Trophoblast cell (in vitro differentiated cells and primary cell): ENCODE measurements at regions not wholly inside any gene's neighbourhood (a gene's known extent, or its start where the extent isn't known, plus 50 kb on each side); places are given as distances from the start of the nearest gene placed in this dataset.

Experiments used
- DNase-seq, 2 donors: peaks; one replicate each; pipeline ENCODE4 v3.0.0-alpha.2; 2016
- H2AFZ ChIP-seq: 2 replicates; pipeline ENCODE4 v1.6.1; 2013; ENCODE audit warnings: low read length, moderate library complexity, mild to moderate bottlenecking; ENCODE audit not compliant: insufficient read depth, poor library complexity
- H2AK5ac ChIP-seq: 2 replicates; pipeline ENCODE4 v1.6.1; 2013; ENCODE audit warnings: mild to moderate bottlenecking, low read length
- H2BK120ac ChIP-seq: 2 replicates; pipeline ENCODE4 v1.6.1; 2013; ENCODE audit warnings: low read length, mild to moderate bottlenecking, moderate library complexity; ENCODE audit not compliant: insufficient read depth, poor library complexity
- H2BK12ac ChIP-seq: 2 replicates; pipeline ENCODE4 v1.6.1; 2013; ENCODE audit warnings: mild to moderate bottlenecking, low read length, moderate library complexity
- H2BK5ac ChIP-seq: 2 replicates; pipeline ENCODE4 v1.6.1; 2013; ENCODE audit warnings: low read length, low read depth, moderate library complexity, mild to moderate bottlenecking; ENCODE audit not compliant: poor library complexity
- H3K14ac ChIP-seq: 2 replicates; pipeline ENCODE4 v1.6.1; 2013; ENCODE audit warnings: mild to moderate bottlenecking, low read length
- H3K18ac ChIP-seq: 2 replicates; pipeline ENCODE4 v1.6.1; 2013; ENCODE audit warnings: mild to moderate bottlenecking, low read length
- H3K23ac ChIP-seq: 2 replicates; pipeline ENCODE4 v1.6.1; 2013; ENCODE audit warnings: low read length
- H3K27ac ChIP-seq: 2 replicates; pipeline ENCODE4 v1.5.1; 2013; ENCODE audit warnings: low read depth, mild to moderate bottlenecking, inconsistent platforms, low read length, moderate library complexity
- H3K27me3 ChIP-seq: 2 replicates; pipeline ENCODE4 v1.6.1; 2013; ENCODE audit warnings: inconsistent platforms, mild to moderate bottlenecking, low read length, moderate library complexity; ENCODE audit not compliant: insufficient read depth
- H3K36me3 ChIP-seq, 2 experiments: 1 replicate in 1 of 2; 2 replicates in 1 of 2; pipeline ENCODE4 v1.6.1; 2013; ENCODE audit warnings: low read length in 2 of 2, mild to moderate bottlenecking in 2 of 2, moderate library complexity in 1 of 2; ENCODE audit not compliant: insufficient read depth in 2 of 2, control insufficient read depth in 1 of 2
- H3K4ac ChIP-seq: 2 replicates; pipeline ENCODE4 v1.6.1; 2013; ENCODE audit warnings: low read depth, mild to moderate bottlenecking, low read length, moderate library complexity
- H3K4me1 ChIP-seq, 2 experiments: 1 replicate in 1 of 2; 2 replicates in 1 of 2; pipeline ENCODE4 v1.6.1; 2013; ENCODE audit warnings: low read length in 2 of 2, mild to moderate bottlenecking in 2 of 2, moderate library complexity in 1 of 2; ENCODE audit not compliant: insufficient read depth in 2 of 2, control insufficient read depth in 1 of 2
- H3K4me2 ChIP-seq: 2 replicates; pipeline ENCODE4 v1.6.1; 2013; ENCODE audit warnings: inconsistent platforms, mild to moderate bottlenecking, low read length, moderate library complexity
- H3K4me3 ChIP-seq: 2 replicates; pipeline ENCODE4 v1.5.1; 2013; ENCODE audit warnings: mild to moderate bottlenecking, low read depth, low read length, inconsistent platforms
- H3K79me1 ChIP-seq: one replicate; pipeline ENCODE4 v1.6.1; 2013; ENCODE audit warnings: low read length
- H3K79me2 ChIP-seq: 2 replicates; pipeline ENCODE4 v1.6.1; 2013; ENCODE audit warnings: low read length, mild to moderate bottlenecking; ENCODE audit not compliant: control insufficient read depth, insufficient read depth, poor library complexity
- H3K9ac ChIP-seq: 2 replicates; pipeline ENCODE4 v1.6.1; 2013; ENCODE audit warnings: mild to moderate bottlenecking, low read length
- H3K9me3 ChIP-seq: 2 replicates; pipeline ENCODE4 v1.6.1; 2013; ENCODE audit warnings: low read depth, mild to moderate bottlenecking, control low read depth, inconsistent platforms, low read length; ENCODE audit not compliant: insufficient read depth
- H4K12ac ChIP-seq: 2 replicates; pipeline ENCODE4 v1.6.1; 2013; ENCODE audit warnings: low read depth, mild to moderate bottlenecking, low read length, moderate library complexity
- H4K8ac ChIP-seq: 2 replicates; pipeline ENCODE4 v1.6.1; 2013; ENCODE audit warnings: low read depth, mild to moderate bottlenecking, low read length, moderate library complexity
- H4K91ac ChIP-seq: one replicate; pipeline ENCODE4 v1.6.1; 2013; ENCODE audit warnings: low read depth, mild to moderate bottlenecking, low read length, moderate library complexity
- WGBS: extraction: QIAGEN DNeasy Blood & Tissue Kit; methylation state at CpG from one replicate; pipeline ENCODE4 v1.1.7; 2013; ENCODE audit warnings: missing lambda C conversion rate; ENCODE audit not compliant: insufficient read length, insufficient coverage; ENCODE audit errors: extremely low coverage; 5-methylcytosine and 5-hydroxymethylcytosine counted together

- no peaks in the 10 kb centered on the region for H3K9me3 ChIP-seq
- no peak overlapping the region for H3K18ac ChIP-seq
- no peak overlapping the region for H2BK5ac ChIP-seq
- no peak overlapping the region for H4K12ac ChIP-seq
- H3K4ac ChIP-seq, result no peak overlapping the region
- H4K8ac ChIP-seq, result no peak overlapping the region
- H2AK5ac ChIP-seq, result no peak overlapping the region
- H3K23ac ChIP-seq, result no peak overlapping the region
- H3K4me3 ChIP-seq, result no peak overlapping the region
- no peak overlapping the region for H3K14ac ChIP-seq
- no peak overlapping the region for H3K9ac ChIP-seq
- no peak overlapping the region for H2AFZ ChIP-seq
- H3K79me1 ChIP-seq, result no peaks in the 10 kb centered on the region
- H2BK12ac ChIP-seq, result no peak overlapping the region
- DNase-seq, result no peak
- H2BK120ac ChIP-seq, result no peak overlapping the region
- no peaks in the 10 kb centered on the region for H3K79me2 ChIP-seq
- peaks cover 6% of the 10 kb centered on the region in 2 experiments for H3K4me1 ChIP-seq
- no peaks in the 10 kb centered on the region for H3K36me3 ChIP-seq
- H3K27ac ChIP-seq, result no peak overlapping the region
- WGBS, result no CpG with 5 or more reads among the region's 10 CpGs
- no peak overlapping the region for H4K91ac ChIP-seq
- no peaks in the 10 kb centered on the region for H3K27me3 ChIP-seq
- no peak overlapping the region for H3K4me2 ChIP-seq
These were observed 785.1 kb downstream of the MAFB start for GRCh38 chr20:39903806-39904465.

GRCh38 chr20:39899881-39900280 is 789.2 kb downstream of the MAFB start:
- Histone ChIP-seq H3K79me2 (no peaks in the 10 kb centered on the region), H2BK12ac (no peak overlapping the region), H4K8ac (no peak overlapping the region), H3K27ac (no peak overlapping the region), H3K23ac (no peak overlapping the region), H3K9me3 (no peaks in the 10 kb centered on the region), H2AK5ac (no peak overlapping the region), H3K18ac (no peak overlapping the region), H3K4me1 (peaks cover 2 to 5% of the 10 kb centered on the region in 2 experiments), H4K12ac (no peak overlapping the region), H3K4ac (no peak overlapping the region), H2BK5ac (no peak overlapping the region), H2AFZ (no peak overlapping the region), H3K27me3 (no peaks in the 10 kb centered on the region), H3K4me3 (no peak overlapping the region), H3K9ac (no peak overlapping the region), H3K79me1 (no peaks in the 10 kb centered on the region), H2BK120ac (no peak overlapping the region), H3K14ac (no peak overlapping the region), H3K4me2 (no peak overlapping the region), H3K36me3 (no peaks in the 10 kb centered on the region), H4K91ac (no peak overlapping the region)
- WGBS, result no CpG with 5 or more reads among the region's 1 CpG
- no peak for DNase-seq

GRCh38 chr20:39898467-39898852 is 790.6 kb downstream of the MAFB start:
- H3K4me1 ChIP-seq, result no peaks in the 10 kb centered on the region
- H4K91ac ChIP-seq, result no peak overlapping the region
- H3K4me2 ChIP-seq, result no peak overlapping the region
- H3K14ac ChIP-seq, result no peak overlapping the region
- no peaks in the 10 kb centered on the region for H3K36me3 ChIP-seq
- no peak overlapping the region for H2BK120ac ChIP-seq
- no peak overlapping the region for H3K4ac ChIP-seq
- no CpG with 5 or more reads among the region's 2 CpGs for WGBS
- no peaks in the 10 kb centered on the region for H3K9me3 ChIP-seq
- H2BK12ac ChIP-seq, result no peak overlapping the region
- no peak overlapping the region for H3K9ac ChIP-seq
- no peak overlapping the region for H4K8ac ChIP-seq
- no peak overlapping the region for H2BK5ac ChIP-seq
- H2AK5ac ChIP-seq, result no peak overlapping the region
- no peak overlapping the region for H3K18ac ChIP-seq
- DNase-seq, result no peak
- no peak overlapping the region for H3K4me3 ChIP-seq
- H3K79me1 ChIP-seq, result peaks cover 2% of the 10 kb centered on the region
- H3K23ac ChIP-seq, result no peak overlapping the region
- H3K27me3 ChIP-seq, result no peaks in the 10 kb centered on the region
- no peak overlapping the region for H3K27ac ChIP-seq
- H3K79me2 ChIP-seq, result no peaks in the 10 kb centered on the region
- H4K12ac ChIP-seq, result no peak overlapping the region
- no peak overlapping the region for H2AFZ ChIP-seq

GRCh38 chr20:39897781-39898466 is 791.1 kb downstream of the MAFB start:
- Histone ChIP-seq H4K8ac (no peak overlapping the region), H3K4me1 (no peaks in the 10 kb centered on the region), H4K91ac (no peak overlapping the region), H3K79me2 (no peaks in the 10 kb centered on the region), H2AK5ac (no peak overlapping the region), H2BK120ac (no peak overlapping the region), H3K36me3 (no peaks in the 10 kb centered on the region), H3K27me3 (no peaks in the 10 kb centered on the region), H3K4me3 (no peak overlapping the region), H2AFZ (no peak overlapping the region), H2BK5ac (no peak overlapping the region), H3K9me3 (no peaks in the 10 kb centered on the region), H3K18ac (no peak overlapping the region), H3K23ac (no peak overlapping the region), H3K9ac (no peak overlapping the region), H4K12ac (no peak overlapping the region), H2BK12ac (no peak overlapping the region), H3K79me1 (peaks cover 2% of the 10 kb centered on the region), H3K14ac (no peak overlapping the region), H3K27ac (no peak overlapping the region), H3K4ac (no peak overlapping the region), H3K4me2 (no peak overlapping the region)
- WGBS, result no CpG with 5 or more reads among the region's 4 CpGs
- no peak for DNase-seq
